SK-N-SH (cell line): ENCODE measurements at regions not wholly inside any gene's neighbourhood (a gene's known extent, or its start where the extent isn't known, plus 50 kb on each side); places are given as distances from the start of the nearest gene placed in this dataset.

ENCODE experiments used
- CTCF ChIA-PET: fragments of 300-600, 350-600 bp; formaldehyde crosslinking; extraction: SDS; loops from one replicate; lab custom pipeline; 2021; lab: Yijun Ruan, JAX
- POLR2A ChIA-PET: fragments of 350-600 bp; sonication (Branson Sonifier 250); formaldehyde crosslinking; extraction: SDS; loops from one replicate; lab custom pipeline; 2020; ENCODE audit warnings: antibody characterized with exemption, inconsistent platforms; lab: Yijun Ruan, JAX
- DNase-seq: peaks from one replicate; pipeline ENCODE4 v3.0.0; 2012
- H2AFZ ChIP-seq: fragments of 200-600 bp; sonication (generic); 2 replicates; pipeline ENCODE4 v1.8.1; 2016; ENCODE audit warnings: antibody characterized with exemption, mild to moderate bottlenecking, low read depth
- H3F3A ChIP-seq: fragments of 200-600 bp; sonication (generic); replicated peaks from 2 replicates; pipeline ENCODE3; 2016; ENCODE audit warnings: antibody characterized with exemption, mild to moderate bottlenecking; ENCODE audit not compliant: insufficient read depth
- H3K27ac ChIP-seq, 2 experiments: fragments of 200-500 bp in 1 of 2; fragments of 200-600 bp in 1 of 2; sonication (Bioruptor generic) in 1 of 2; sonication (generic), shearing (Covaris generic) in 1 of 2; 2 replicates each; pipeline versions ENCODE4 v1.5.1 to v1.6.1; 2014 to 2016; ENCODE audit warnings: low read depth in 2 of 2, inconsistent platforms in 1 of 2, low read length in 1 of 2, mild to moderate bottlenecking in 1 of 2, mixed read lengths in 1 of 2
- H3K27me3 ChIP-seq: fragments of 200-600 bp; sonication (generic), shearing (Covaris generic); 2 replicates; pipeline ENCODE4 v1.6.1; 2016; ENCODE audit warnings: mixed run types; ENCODE audit not compliant: insufficient read depth
- H3K36me3 ChIP-seq, 2 experiments: fragments of 200-500 bp in 1 of 2; fragments of 200-600 bp in 1 of 2; sonication (Bioruptor generic) in 1 of 2; sonication (generic) in 1 of 2; replicated peaks in 1 of 2; 2 replicates each; pipeline versions ENCODE3 to v1.5.1; 2014 to 2016; ENCODE audit warnings: low read length in 1 of 2, mild to moderate bottlenecking in 1 of 2; ENCODE audit not compliant: insufficient read depth in 2 of 2, control insufficient read depth in 1 of 2
- H3K4me1 ChIP-seq, 2 experiments: fragments of 200-500 bp in 1 of 2; fragments of 200-600 bp in 1 of 2; sonication (Bioruptor generic) in 1 of 2; sonication (generic), shearing (Covaris generic) in 1 of 2; 2 replicates each; pipeline versions ENCODE4 v1.5.1 to v1.6.1; 2014 to 2016; ENCODE audit warnings: low read depth in 1 of 2, low read length in 1 of 2, mixed run types in 1 of 2; ENCODE audit not compliant: insufficient read depth in 2 of 2, control insufficient read depth in 1 of 2
- H3K4me2 ChIP-seq: fragments of 200-600 bp; sonication (generic), shearing (Covaris generic); 2 replicates; pipeline ENCODE4 v1.6.1; 2017; ENCODE audit warnings: mixed run types
- H3K4me3 ChIP-seq, 2 experiments: fragments of 200-500 bp in 1 of 2; fragments of 200-600 bp in 1 of 2; sonication (Bioruptor generic) in 1 of 2; sonication (generic), shearing (Covaris generic) in 1 of 2; 2 replicates each; pipeline versions ENCODE4 v1.5.1 to v1.8.1; 2014 to 2016; ENCODE audit warnings: low read depth in 2 of 2, inconsistent platforms in 1 of 2, low read length in 1 of 2, mild to moderate bottlenecking in 1 of 2, mixed read lengths in 1 of 2, moderate library complexity in 1 of 2
- H3K79me2 ChIP-seq: fragments of 200-600 bp; sonication (generic); 2 replicates; pipeline ENCODE4 v1.8.1; 2017; ENCODE audit warnings: mild to moderate bottlenecking; ENCODE audit not compliant: insufficient read depth
- H3K9ac ChIP-seq: fragments of 200-600 bp; sonication (generic); 2 replicates; pipeline ENCODE4 v1.6.1; 2017; ENCODE audit warnings: mixed run types
- H3K9me2 ChIP-seq: fragments of 200-600 bp; sonication (generic); 2 replicates; pipeline ENCODE4 v1.6.1; 2017; ENCODE audit warnings: mixed run types
- H3K9me3 ChIP-seq: fragments of 200-600 bp; sonication (generic); 2 replicates; pipeline ENCODE4 v1.6.1; 2017; ENCODE audit warnings: mixed run types, mild to moderate bottlenecking, moderate library complexity
- H4K20me1 ChIP-seq: fragments of 200-600 bp; sonication (generic); 2 replicates; pipeline ENCODE4 v1.6.1; 2017; ENCODE audit warnings: mild to moderate bottlenecking, mixed run types; ENCODE audit not compliant: insufficient read depth
- CHD2 ChIP-seq: fragments of 150-350 bp; IDR thresholded peaks from 2 replicates; pipeline ENCODE4 v1.6.1; 2018; ENCODE audit warnings: low read length; ENCODE audit not compliant: partially characterized antibody
- CTCF ChIP-seq: fragments of 200-600 bp; sonication (generic); IDR thresholded peaks from 2 replicates; pipeline ENCODE4 v1.6.1; 2017; ENCODE audit warnings: antibody characterized with exemption, mild to moderate bottlenecking, moderate library complexity
- ELF1 ChIP-seq: IDR thresholded peaks from 2 replicates; pipeline ENCODE4 v1.4.0; 2012
- EP300 ChIP-seq, 2 experiments: IDR thresholded peaks; 2 replicates each; pipeline versions ENCODE4 v1.4.0 to v1.6.1; 2012; ENCODE audit warnings: borderline replicate concordance in 1 of 2, low read depth in 1 of 2, low read length in 1 of 2
- EZH2phosphoT487 ChIP-seq: fragments of 200-600 bp; sonication (generic); IDR thresholded peaks from 2 replicates; pipeline ENCODE4 v1.6.1; 2017; ENCODE audit warnings: low read depth, mixed run types, mild to moderate bottlenecking, antibody characterized with exemption, moderate library complexity, borderline replicate concordance
- FOXJ3 ChIP-seq: sonication (generic); formaldehyde crosslinking; IDR thresholded peaks from 2 replicates; pipeline ENCODE4 v1.5.1; 2020; ENCODE audit warnings: mild to moderate bottlenecking, missing genetic modification reagents
- FOXM1 ChIP-seq: IDR thresholded peaks from 2 replicates; pipeline ENCODE4 v1.4.0; 2012; ENCODE audit warnings: low read depth, mild to moderate bottlenecking
- GATA2 ChIP-seq: sonication (generic); formaldehyde crosslinking; IDR thresholded peaks from 2 replicates; pipeline ENCODE4 v1.5.0; 2020; ENCODE audit warnings: mild to moderate bottlenecking, missing genetic modification reagents
- MEF2A ChIP-seq: IDR thresholded peaks from 2 replicates; pipeline ENCODE4 v1.4.0; 2012; ENCODE audit warnings: low read depth, borderline replicate concordance
- MXI1 ChIP-seq: IDR thresholded peaks from 2 replicates; pipeline ENCODE4 v1.6.1; 2012; ENCODE audit warnings: mild to moderate bottlenecking, low read depth, low read length, improper control_type of control experiment
- NFIC ChIP-seq: IDR thresholded peaks from 2 replicates; pipeline ENCODE4 v1.4.0; 2012; ENCODE audit warnings: borderline replicate concordance
- PBX3 ChIP-seq: IDR thresholded peaks from 2 replicates; pipeline ENCODE4; 2012
- RAD21 ChIP-seq: IDR thresholded peaks from 2 replicates; pipeline ENCODE4 v1.6.1; 2012; ENCODE audit warnings: mild to moderate bottlenecking, low read length
- RCOR1 ChIP-seq: fragments of 150-350 bp; IDR thresholded peaks from 2 replicates; pipeline ENCODE4 v1.6.1; 2017; ENCODE audit warnings: antibody characterized with exemption, low read length
- REST ChIP-seq: IDR thresholded peaks from 2 replicates; pipeline ENCODE4 v1.6.1; 2012; ENCODE audit warnings: mild to moderate bottlenecking, low read depth, low read length, moderate library complexity
- SMC3 ChIP-seq: IDR thresholded peaks from 2 replicates; pipeline ENCODE4 v1.6.1; 2012; ENCODE audit warnings: low read depth, low read length, improper control_type of control experiment
- TAF1 ChIP-seq: IDR thresholded peaks from 2 replicates; pipeline ENCODE4 v1.6.1; 2012; ENCODE audit warnings: low read depth, mild to moderate bottlenecking, low read length, moderate library complexity, borderline replicate concordance
- TCF12 ChIP-seq: IDR thresholded peaks from 2 replicates; pipeline ENCODE4 v1.4.0; 2012
- TEAD4 ChIP-seq: IDR thresholded peaks from 2 replicates; pipeline ENCODE4 v1.4.0; 2012; ENCODE audit warnings: mild to moderate bottlenecking, borderline replicate concordance; ENCODE audit not compliant: insufficient read depth
- YY1 ChIP-seq: IDR thresholded peaks from 2 replicates; pipeline ENCODE4 v1.4.0; 2012; ENCODE audit warnings: low read depth, mild to moderate bottlenecking
- WGBS: methylation state at CpG from one replicate; pipeline ENCODE4 v1.1.6; 2017; ENCODE audit warnings: low lambda C conversion rate; 5-methylcytosine and 5-hydroxymethylcytosine counted together

- no peaks in the 10 kb centered on the region for H3K79me2 ChIP-seq
- no peaks in the 10 kb centered on the region for H3F3A ChIP-seq
- H3K9me3 ChIP-seq, result no peaks in the 10 kb centered on the region
- H3K9me2 ChIP-seq, result no peaks in the 10 kb centered on the region
- H3K27ac ChIP-seq, result peak overlapping the region in 1 of 2 experiments; percentile 75; a peak in 2 of 4 replicates
- H3K4me1 ChIP-seq, result peaks cover 0 to 26% of the 10 kb centered on the region in 2 experiments; a peak in 2 of 4 replicates
- peak; percentile 63 for DNase-seq
- no peaks in the 10 kb centered on the region for H3K36me3 ChIP-seq
- H4K20me1 ChIP-seq, result no peaks in the 10 kb centered on the region
- no peak overlapping the region for H3K9ac ChIP-seq
- ChIA-PET CTCF (interaction anchor here (0.9 to 4.0 kb wide), 29 partner anchors 9 to 424 kb away, joined by 3 to 77 read pairs (median 5); no protein-coding TSS in a partner anchor), POLR2A (interaction anchor here (1.0 to 1.1 kb wide), 3 partner anchors 13 to 71 kb away, joined by 4 to 5 read pairs (median 4); no protein-coding TSS in a partner anchor)
- peak; percentile 81; the same call in 1 of the 2 replicates for TF ChIP-seq FOXJ3
- no peak for TF ChIP-seq PBX3
- peak; percentile 62; the same call in 1 of the 2 replicates for TF ChIP-seq RCOR1
- TF ChIP-seq SMC3, result peak; percentile 18; the same call in 1 of the 2 replicates
- no peak for TF ChIP-seq MXI1
- TF ChIP-seq GATA2, result peak; percentile 88
- TF ChIP-seq TCF12, result peak; percentile 21; the same call in 1 of the 2 replicates
- no peak for TF ChIP-seq NFIC
- TF ChIP-seq EP300 (IDR thresholded peaks at IDR 0.05; ENCODE audit: borderline replicate concordance in 1 of 2, low read depth in 1 of 2, low read length in 1 of 2), result peak in 1 of 2 experiments; percentile 82; a peak in 2 of 4 replicates
- TF ChIP-seq CHD2, result peak; percentile 66
- TF ChIP-seq ELF1, result no peak
- peak; percentile 77 for TF ChIP-seq RAD21
- no peaks in the 10 kb centered on the region for H3K27me3 ChIP-seq
- no peak overlapping the region for H3K4me3 ChIP-seq
- WGBS, result 2% methylated on average over 9 of the region's 9 CpGs
- no peak overlapping the region for H2AFZ ChIP-seq
- no peak overlapping the region for H3K4me2 ChIP-seq
Observed at GRCh38 chr18:24672165-24672941, 211.9 kb downstream of the HRH4 start.

- Histone ChIP-seq H3K9me2 (no peaks in the 10 kb centered on the region), H3K79me2 (no peaks in the 10 kb centered on the region), H3K4me2 (no peak overlapping the region), H3K27me3 (no peaks in the 10 kb centered on the region), H3K9ac (no peak overlapping the region), H3K27ac (no peak overlapping the region), H2AFZ (no peak overlapping the region), H3F3A (no peaks in the 10 kb centered on the region), H3K4me1 (peaks cover 0 to 26% of the 10 kb centered on the region in 2 experiments; a peak in 2 of 4 replicates), H3K36me3 (no peaks in the 10 kb centered on the region), H3K4me3 (no peak overlapping the region), H4K20me1 (no peaks in the 10 kb centered on the region), H3K9me3 (no peaks in the 10 kb centered on the region)
- CTCF ChIA-PET, result interaction anchor here (0.6 to 4.0 kb wide), 2 partner anchors 52 to 130 kb away, joined by 3 to 31 read pairs; no protein-coding TSS in a partner anchor
- POLR2A ChIA-PET, result no interaction called here
- 52% methylated on average over 4 of the region's 4 CpGs for WGBS
- no peak for DNase-seq
- TF ChIP-seq EZH2phosphoT487 (no peak), GATA2 (no peak), MEF2A (no peak), SMC3 (no peak), FOXM1 (no peak), TEAD4 (no peak), REST (no peak), CTCF (no peak), NFIC (no peak), RCOR1 (no peak), YY1 (no peak), CHD2 (no peak), TAF1 (no peak), RAD21 (no peak)
Observed at GRCh38 chr18:24674200-24674599, 213.8 kb downstream of the HRH4 start.
